ENCODE measurements at regions not wholly inside any gene's neighbourhood (a gene's known extent, or its start where the extent isn't known, plus 50 kb on each side); places are given as distances from the start of the nearest gene placed in this dataset.

- DNase-seq = no peak
These were observed 226.5 kb downstream of the FOXO1 start for GRCh38 chr13:40439928-40440327.

GRCh38 chr13:40440990-40441820 lies 225.2 kb downstream of the FOXO1 start:
- no peak for DNase-seq

GRCh38 chr13:40442231-40442630 lies 224.2 kb downstream of the FOXO1 start:
- DNase-seq = no peak

GRCh38 chr13:40442826-40443225 lies 223.6 kb downstream of the FOXO1 start:
- DNase-seq = no peak

GRCh38 chr13:40444241-40444640 lies 222.2 kb downstream of the FOXO1 start:
- no peak for DNase-seq

GRCh38 chr13:40445557-40445990 lies 220.9 kb downstream of the FOXO1 start:
- DNase-seq = no peak

GRCh38 chr13:40446365-40446764 lies 220.1 kb downstream of the FOXO1 start:
- DNase-seq = no peak

- DNase-seq = no peak
These were observed 218.6 kb downstream of the FOXO1 start for GRCh38 chr13:40447857-40448256.

GRCh38 chr13:40452038-40452666 lies 214.3 kb downstream of the FOXO1 start:
- no peak for DNase-seq

- no peak for DNase-seq
These were observed 213.6 kb downstream of the FOXO1 start for GRCh38 chr13:40452741-40453334.

GRCh38 chr13:40453351-40454021 lies 213.0 kb downstream of the FOXO1 start:
- DNase-seq = no peak

- DNase-seq = no peak
These were observed 210.0 kb downstream of the FOXO1 start for GRCh38 chr13:40456397-40456953.

GRCh38 chr13:40456979-40457553 lies 209.4 kb downstream of the FOXO1 start:
- DNase-seq = no peak

- no peak for DNase-seq
These were observed 208.3 kb downstream of the FOXO1 start for GRCh38 chr13:40457929-40458719.

- no peak for DNase-seq
These were observed 207.8 kb downstream of the FOXO1 start for GRCh38 chr13:40458720-40458990.

- DNase-seq = no peak
These were observed 206.3 kb downstream of the FOXO1 start for GRCh38 chr13:40460116-40460515.

GRCh38 chr13:40464337-40465014 lies 202.0 kb downstream of the FOXO1 start:
- DNase-seq = no peak

GRCh38 chr13:40465015-40465390 lies 201.4 kb downstream of the FOXO1 start:
- no peak for DNase-seq

- DNase-seq = no peak
These were observed 200.2 kb downstream of the FOXO1 start for GRCh38 chr13:40466272-40466671.

GRCh38 chr13:40468227-40468838 lies 198.1 kb downstream of the FOXO1 start:
- DNase-seq = no peak

Data from effector CD4-positive, alpha-beta T cell (primary cell).